RWPE1 (cell line): ENCODE measurements at regions not wholly inside any gene's neighbourhood (a gene's known extent, or its start where the extent isn't known, plus 50 kb on each side); places are given as distances from the start of the nearest gene placed in this dataset.

Source experiments
- CTCF ChIA-PET: fragments of 350-600 bp; sonication (Branson Sonifier 250); formaldehyde crosslinking; extraction: SDS; loops from one replicate; lab custom pipeline; 2021; lab: Yijun Ruan, JAX
- POLR2A ChIA-PET: fragments of 400-600 bp; formaldehyde crosslinking; extraction: SDS; loops from one replicate; lab custom pipeline; 2020; ENCODE audit warnings: antibody characterized with exemption; ENCODE audit not compliant: low non-redundant PET; lab: Yijun Ruan, JAX
- DNase-seq: peaks from one replicate; pipeline ENCODE4 v3.0.0; 2012; ENCODE audit warnings: low spot score
- H3K27ac ChIP-seq: fragments of 450-650 bp; 2 replicates; pipeline ENCODE4 v1.5.1; 2017
- TF ChIP-seq, protein P1 (sequence below): fragments of 450-650 bp; conservative IDR thresholded peaks from 2 replicates; pipeline ENCODE4 v1.5.1; 2017; ENCODE audit warnings: low read depth, mild to moderate bottlenecking

DNA sequence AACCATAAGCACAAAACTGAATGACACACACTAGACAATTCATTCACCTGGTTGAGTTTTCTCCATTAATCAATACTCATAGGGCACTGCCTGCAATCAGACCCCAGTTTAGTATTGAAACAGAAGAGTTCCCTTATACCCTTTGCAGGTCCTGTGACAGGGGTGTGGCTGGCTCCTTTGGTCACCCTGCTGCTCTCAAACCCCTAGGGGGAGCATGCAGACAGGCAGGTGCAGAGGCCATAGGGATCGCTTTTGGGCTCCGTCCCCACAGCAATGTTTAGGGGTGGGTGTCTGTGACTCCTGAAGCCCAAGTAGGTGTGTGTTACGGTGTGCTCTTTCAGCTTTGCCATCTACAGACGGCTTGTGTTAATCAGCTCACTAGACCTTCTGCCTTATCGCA, 210.4 kb downstream of the CENPW start:
- ChIA-PET POLR2A (no interaction called here), CTCF (no interaction called here)
- TF ChIP-seq, protein P1, sequence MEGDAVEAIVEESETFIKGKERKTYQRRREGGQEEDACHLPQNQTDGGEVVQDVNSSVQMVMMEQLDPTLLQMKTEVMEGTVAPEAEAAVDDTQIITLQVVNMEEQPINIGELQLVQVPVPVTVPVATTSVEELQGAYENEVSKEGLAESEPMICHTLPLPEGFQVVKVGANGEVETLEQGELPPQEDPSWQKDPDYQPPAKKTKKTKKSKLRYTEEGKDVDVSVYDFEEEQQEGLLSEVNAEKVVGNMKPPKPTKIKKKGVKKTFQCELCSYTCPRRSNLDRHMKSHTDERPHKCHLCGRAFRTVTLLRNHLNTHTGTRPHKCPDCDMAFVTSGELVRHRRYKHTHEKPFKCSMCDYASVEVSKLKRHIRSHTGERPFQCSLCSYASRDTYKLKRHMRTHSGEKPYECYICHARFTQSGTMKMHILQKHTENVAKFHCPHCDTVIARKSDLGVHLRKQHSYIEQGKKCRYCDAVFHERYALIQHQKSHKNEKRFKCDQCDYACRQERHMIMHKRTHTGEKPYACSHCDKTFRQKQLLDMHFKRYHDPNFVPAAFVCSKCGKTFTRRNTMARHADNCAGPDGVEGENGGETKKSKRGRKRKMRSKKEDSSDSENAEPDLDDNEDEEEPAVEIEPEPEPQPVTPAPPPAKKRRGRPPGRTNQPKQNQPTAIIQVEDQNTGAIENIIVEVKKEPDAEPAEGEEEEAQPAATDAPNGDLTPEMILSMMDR = no peak
- no peak overlapping the region for H3K27ac ChIP-seq
- DNase-seq = no peak

DNA sequence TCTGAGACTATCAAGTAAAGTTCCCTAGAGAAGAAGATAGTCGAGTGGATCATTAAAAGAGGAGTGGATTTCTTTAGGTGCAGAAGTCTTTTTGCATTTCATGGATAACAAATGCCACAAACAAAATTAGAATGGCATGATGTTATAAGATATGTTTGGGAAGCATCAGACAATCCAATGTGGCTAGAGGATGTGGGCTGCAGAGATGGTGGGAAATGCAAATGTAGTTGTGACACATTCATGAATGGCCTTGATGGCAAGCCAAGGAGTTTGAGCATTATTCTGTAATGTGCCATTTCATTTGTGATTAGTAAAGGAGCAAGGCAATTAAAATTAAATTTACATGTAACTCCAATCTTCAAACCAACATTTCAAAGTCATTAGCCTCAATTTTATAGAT, 211.9 kb downstream of the CENPW start:
- TF ChIP-seq, protein P1 = no peak
- ChIA-PET CTCF (no interaction called here), POLR2A (no interaction called here)
- no peak for DNase-seq
- no peak overlapping the region for H3K27ac ChIP-seq

DNA sequence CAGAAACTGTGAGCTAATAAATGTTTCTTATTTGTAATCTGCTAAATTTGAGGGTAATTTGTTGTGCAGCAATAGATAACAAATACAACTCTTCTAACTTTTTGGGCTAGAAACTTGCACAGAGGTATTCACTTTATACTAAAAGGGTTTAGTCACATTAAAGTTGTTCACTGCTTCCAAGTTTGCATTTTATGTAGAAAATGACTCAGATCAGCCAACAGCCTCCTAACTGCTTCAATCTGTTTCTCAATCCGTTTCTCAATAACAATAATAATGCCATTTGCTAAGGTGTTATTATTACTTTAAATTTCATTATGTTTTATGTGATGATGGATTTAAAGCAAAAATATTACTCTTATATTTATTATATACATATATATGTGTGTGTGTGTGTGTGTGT, 213.9 kb downstream of the CENPW start:
- H3K27ac ChIP-seq = no peak overlapping the region
- TF ChIP-seq, protein P1 = no peak
- ChIA-PET POLR2A (no interaction called here), CTCF (no interaction called here)
- DNase-seq = no peak

DNA sequence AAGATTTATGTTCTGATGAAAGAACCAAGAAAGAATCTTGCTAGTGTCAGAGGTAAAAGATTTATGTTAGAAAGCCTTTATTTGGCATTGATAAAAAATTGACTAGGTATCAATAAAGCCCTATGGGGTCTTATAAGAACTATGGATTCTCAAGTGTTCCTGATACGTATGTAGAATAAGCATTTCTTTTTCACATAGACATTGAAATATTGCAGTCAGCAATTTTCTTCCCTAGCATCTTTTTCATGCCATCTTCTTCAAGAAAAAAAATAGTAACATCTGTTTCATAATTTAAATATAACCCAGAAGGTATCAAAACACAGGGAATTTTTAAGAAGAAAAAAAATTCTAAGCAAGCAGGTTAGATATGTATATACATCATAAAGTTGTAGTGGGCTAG, 230.6 kb downstream of the CENPW start:
- ChIA-PET CTCF (no interaction called here), POLR2A (no interaction called here)
- TF ChIP-seq, protein P1 = no peak
- H3K27ac ChIP-seq = no peak overlapping the region
- no peak for DNase-seq

DNA sequence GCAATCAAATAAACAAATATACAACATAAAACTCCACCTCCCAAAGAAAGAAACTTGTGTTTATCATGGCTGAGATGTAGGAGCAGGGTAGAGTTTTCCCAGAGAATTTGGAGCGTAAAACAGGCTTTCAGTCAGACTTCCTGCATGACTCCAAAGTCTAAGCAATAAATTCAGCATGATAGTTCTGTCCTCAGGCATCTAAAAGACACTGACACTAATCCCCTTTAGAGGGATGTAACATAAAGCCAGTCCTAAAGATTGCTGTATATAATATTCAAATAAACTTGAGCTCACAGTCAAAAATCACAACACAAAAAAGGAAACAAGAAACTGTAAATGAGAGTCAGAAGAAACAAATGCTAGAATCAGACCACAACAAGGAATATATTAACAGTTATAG, 234.4 kb downstream of the CENPW start:
- no peak overlapping the region for H3K27ac ChIP-seq
- ChIA-PET CTCF (interaction anchor here (0.5 kb wide), 1 partner anchor 580 kb away, joined by 6 read pairs; no protein-coding TSS in a partner anchor), POLR2A (no interaction called here)
- TF ChIP-seq, protein P1 = no peak
- DNase-seq = no peak

DNA sequence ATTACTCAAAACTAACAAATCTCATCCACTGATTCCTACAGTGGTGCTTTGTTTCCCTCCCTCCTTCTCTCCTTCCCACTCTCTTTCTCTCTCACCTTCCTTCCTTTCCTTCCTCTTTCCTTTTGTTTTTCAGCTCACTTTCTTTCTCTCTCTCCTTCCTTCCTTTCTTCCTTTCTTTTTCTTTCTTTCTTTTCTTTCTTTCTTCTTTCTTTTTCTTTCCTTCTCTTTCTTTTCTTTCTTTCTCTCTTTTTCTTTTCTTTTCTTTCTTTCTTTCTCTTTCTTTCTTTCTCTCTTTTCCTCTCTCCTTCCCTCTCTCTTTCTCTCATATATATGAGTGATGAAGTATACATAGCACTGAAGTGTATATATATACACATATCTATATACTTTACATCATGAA, 241.4 kb downstream of the CENPW start:
- TF ChIP-seq, protein P1 = no peak
- CTCF ChIA-PET = interaction anchor here (0.6 kb wide), 1 partner anchor 76 kb away, joined by 3 read pairs; no protein-coding TSS in a partner anchor
- no peak for DNase-seq
- POLR2A ChIA-PET = no interaction called here
- H3K27ac ChIP-seq = no peak overlapping the region
